H9 (cell line): ENCODE measurements at regions not wholly inside any gene's neighbourhood (a gene's known extent, or its start where the extent isn't known, plus 50 kb on each side); places are given as distances from the start of the nearest gene placed in this dataset.

Experiments used
- DNase-seq: peaks from one replicate; pipeline ENCODE4 v3.0.0-alpha.2; 2017
- H2AFZ ChIP-seq: one replicate; pipeline ENCODE4 v1.6.1; 2013; ENCODE audit warnings: mild to moderate bottlenecking, low read length, control low read depth, moderate library complexity
- H2AK5ac ChIP-seq: 2 replicates; pipeline ENCODE4 v1.6.1; 2013; ENCODE audit warnings: low read length, control low read depth, mixed read lengths; ENCODE audit not compliant: insufficient read length
- H2BK120ac ChIP-seq: one replicate; pipeline ENCODE4 v1.6.1; 2013; ENCODE audit warnings: low read depth, mild to moderate bottlenecking, low read length, control low read depth, inconsistent platforms; ENCODE audit not compliant: poor library complexity, severe bottlenecking
- H2BK12ac ChIP-seq: 2 replicates; pipeline ENCODE4 v1.6.1; 2013; ENCODE audit warnings: low read length, control low read depth, mixed read lengths, low read depth; ENCODE audit not compliant: insufficient read length
- H2BK15ac ChIP-seq: 2 replicates; pipeline ENCODE4 v1.6.1; 2013; ENCODE audit warnings: low read depth, low read length, control low read depth
- H2BK20ac ChIP-seq: one replicate; pipeline ENCODE4 v1.6.1; 2013; ENCODE audit warnings: low read depth, mild to moderate bottlenecking, low read length, control low read depth, inconsistent platforms; ENCODE audit not compliant: poor library complexity, severe bottlenecking
- H2BK5ac ChIP-seq: 2 replicates; pipeline ENCODE4 v1.6.1; 2013; ENCODE audit warnings: low read length, control low read depth, mixed read lengths; ENCODE audit not compliant: insufficient read length
- H3K14ac ChIP-seq: 2 replicates; pipeline ENCODE4 v1.6.1; 2013; ENCODE audit warnings: low read length, control low read depth; ENCODE audit not compliant: insufficient read depth
- H3K18ac ChIP-seq: 2 replicates; pipeline ENCODE4 v1.6.1; 2013; ENCODE audit warnings: low read depth, mild to moderate bottlenecking, mixed read lengths, low read length, control low read depth; ENCODE audit not compliant: insufficient read length
- H3K23ac ChIP-seq: 2 replicates; pipeline ENCODE4 v1.6.1; 2013; ENCODE audit warnings: low read length, control low read depth, mixed read lengths, low read depth; ENCODE audit not compliant: insufficient read length
- H3K23me2 ChIP-seq: 2 replicates; pipeline ENCODE4 v1.6.1; 2013; ENCODE audit warnings: low read depth, mild to moderate bottlenecking, mixed read lengths, low read length, control low read depth; ENCODE audit not compliant: insufficient read length, poor library complexity, severe bottlenecking
- H3K27ac ChIP-seq: 2 replicates; pipeline ENCODE4 v1.5.1; 2013; ENCODE audit warnings: low read length, control low read depth, mixed read lengths, low read depth; ENCODE audit not compliant: insufficient read length
- H3K27me3 ChIP-seq: 2 replicates; pipeline ENCODE4 v1.6.1; 2013; ENCODE audit warnings: low read length, control low read depth, inconsistent platforms; ENCODE audit not compliant: insufficient read depth
- H3K4ac ChIP-seq: 2 replicates; pipeline ENCODE4 v1.6.1; 2013; ENCODE audit warnings: low read depth, mild to moderate bottlenecking, control low read depth, inconsistent platforms, low read length, moderate library complexity
- H3K4me1 ChIP-seq: 2 replicates; pipeline ENCODE4 v1.6.1; 2013; ENCODE audit warnings: low read length, control low read depth, inconsistent platforms; ENCODE audit not compliant: insufficient read depth
- H3K4me2 ChIP-seq: 2 replicates; pipeline ENCODE4 v1.6.1; 2013; ENCODE audit warnings: low read length, control low read depth, mixed read lengths; ENCODE audit not compliant: insufficient read length, insufficient read depth
- H3K56ac ChIP-seq: 2 replicates; pipeline ENCODE4 v1.6.1; 2013; ENCODE audit warnings: low read depth, mild to moderate bottlenecking, mixed read lengths, low read length, control low read depth; ENCODE audit not compliant: insufficient read length
- H3K79me1 ChIP-seq: 2 replicates; pipeline ENCODE4 v1.6.1; 2013; ENCODE audit warnings: low read depth, mild to moderate bottlenecking, moderate library complexity, low read length, control low read depth, inconsistent platforms; ENCODE audit not compliant: insufficient read depth, poor library complexity, severe bottlenecking
- H3K79me2 ChIP-seq: 2 replicates; pipeline ENCODE4 v1.6.1; 2013; ENCODE audit warnings: low read length, control low read depth, inconsistent platforms; ENCODE audit not compliant: insufficient read depth
- H3K9ac ChIP-seq: 2 replicates; pipeline ENCODE4 v1.6.1; 2013; ENCODE audit warnings: low read length, control low read depth, mixed read lengths; ENCODE audit not compliant: insufficient read length; ENCODE audit errors: extremely low read depth
- H3K9me3 ChIP-seq: one replicate; pipeline ENCODE4 v1.6.1; 2013; ENCODE audit warnings: low read depth, low read length, inconsistent platforms; ENCODE audit not compliant: control insufficient read depth
- H3T11ph ChIP-seq: one replicate; pipeline ENCODE4 v1.6.1; 2013; ENCODE audit warnings: mild to moderate bottlenecking, low read length, control low read depth, inconsistent platforms
- H4K20me1 ChIP-seq: one replicate; pipeline ENCODE4 v1.6.1; 2013; ENCODE audit not compliant: control insufficient read depth, insufficient read length, insufficient read depth
- H4K5ac ChIP-seq: 2 replicates; pipeline ENCODE4 v1.6.1; 2013; ENCODE audit warnings: low read depth, mild to moderate bottlenecking, mixed read lengths, low read length, control low read depth; ENCODE audit not compliant: insufficient read length
- H4K8ac ChIP-seq: replicated peaks from 2 replicates; pipeline ENCODE4 v1.6.1; 2013; ENCODE audit warnings: low read length, control low read depth, mixed read lengths, low read depth; ENCODE audit not compliant: insufficient read length
- H4K91ac ChIP-seq: 2 replicates; pipeline ENCODE4 v1.6.1; 2013; ENCODE audit warnings: low read depth, mild to moderate bottlenecking, moderate library complexity, mixed read lengths, low read length, control low read depth; ENCODE audit not compliant: insufficient read length
- H3K27ac Mint-ChIP-seq, 3 experiments: 2 replicates in 2 of 3; 3 replicates in 1 of 3; pipeline ENCODE4 v1.8.0; 2020 to 2021; ENCODE audit warnings: mixed read lengths in 3 of 3, mild to moderate bottlenecking in 1 of 3, moderate library complexity in 1 of 3
- H3K27me3 Mint-ChIP-seq: 2 replicates; pipeline ENCODE4 v1.8.0; 2021; ENCODE audit warnings: low read depth, mild to moderate bottlenecking, moderate library complexity, mixed read lengths
- H3K36me3 Mint-ChIP-seq, 3 experiments: 2 replicates in 2 of 3; 3 replicates in 1 of 3; pipeline ENCODE4 v1.8.0; 2020 to 2021; ENCODE audit warnings: low read depth in 3 of 3, mixed read lengths in 3 of 3; ENCODE audit not compliant: insufficient read depth in 1 of 3
- H3K4me1 Mint-ChIP-seq, 2 experiments: 2 replicates each; pipeline ENCODE4 v1.8.0; 2020; ENCODE audit warnings: mixed read lengths in 2 of 2
- H3K4me3 Mint-ChIP-seq, 2 experiments: 2 replicates in 1 of 2; 3 replicates in 1 of 2; pipeline ENCODE4 v1.8.0; 2020 to 2021; ENCODE audit warnings: mild to moderate bottlenecking in 2 of 2, mixed read lengths in 2 of 2, moderate library complexity in 1 of 2
- H3K9me3 Mint-ChIP-seq, 2 experiments: 2 replicates in 1 of 2; 3 replicates in 1 of 2; pipeline ENCODE4 v1.8.0; 2020; ENCODE audit warnings: mild to moderate bottlenecking in 2 of 2, mixed read lengths in 2 of 2, moderate library complexity in 1 of 2
- WGBS: extraction: QIAGEN DNeasy Blood & Tissue Kit; methylation state at CpG from one replicate; pipeline ENCODE4 v1.1.7; 2013; ENCODE audit warnings: missing lambda C conversion rate, low lambda C conversion rate, mixed read lengths; ENCODE audit not compliant: insufficient read length; ENCODE audit errors: extremely low coverage; 5-methylcytosine and 5-hydroxymethylcytosine counted together
- TF ChIP-seq, protein P1 (sequence below): fragments of 200-600 bp; sonication (generic); conservative IDR thresholded peaks from 3 replicates; pipeline ENCODE4 v1.8.0; 2021; ENCODE audit warnings: antibody characterized with exemption, mild to moderate bottlenecking

GRCh38 chr18:44098551-44099098 lies 582.1 kb upstream of the SETBP1 start:
- Histone ChIP-seq H3K79me1 (no peaks in the 10 kb centered on the region), H2BK12ac (no peak overlapping the region), H3K14ac (no peak overlapping the region), H3K23me2 (no peaks in the 10 kb centered on the region), H2BK15ac (no peak overlapping the region), H3K4me2 (no peak overlapping the region), H3K9me3 (no peaks in the 10 kb centered on the region), H4K91ac (no peak overlapping the region), H3K79me2 (no peaks in the 10 kb centered on the region), H3K27me3 (no peaks in the 10 kb centered on the region), H3K56ac (no peak overlapping the region), H2AFZ (no peak overlapping the region), H3T11ph (no peak overlapping the region), H3K27ac (no peak overlapping the region), H3K18ac (no peak overlapping the region), H4K8ac (no peak overlapping the region), H2BK20ac (no peak overlapping the region), H2AK5ac (no peak overlapping the region), H3K4me1 (no peaks in the 10 kb centered on the region), H3K23ac (no peak overlapping the region), H3K4ac (no peak overlapping the region), H3K9ac (no peak overlapping the region), H4K5ac (no peak overlapping the region), H2BK120ac (no peak overlapping the region), H2BK5ac (no peak overlapping the region), H4K20me1 (no peaks in the 10 kb centered on the region)
- Mint-ChIP-seq H3K27ac (no peak overlapping the region; a peak in 1 of 7 replicates), H3K36me3 (peaks cover 2 to 19% (median 5%) of the 10 kb centered on the region in 3 experiments; a peak in 6 of 7 replicates), H3K27me3 (no peaks in the 10 kb centered on the region; the same call in 1 of the 2 replicates), H3K9me3 (peaks cover 13 to 20% of the 10 kb centered on the region in 2 experiments; a peak in 3 of 5 replicates), H3K4me1 (peaks cover 8 to 13% of the 10 kb centered on the region in 2 experiments), H3K4me3 (no peak overlapping the region)
- WGBS = no CpG with 5 or more reads among the region's 4 CpGs
- peak; percentile 69 for DNase-seq
- TF ChIP-seq, protein P1, sequence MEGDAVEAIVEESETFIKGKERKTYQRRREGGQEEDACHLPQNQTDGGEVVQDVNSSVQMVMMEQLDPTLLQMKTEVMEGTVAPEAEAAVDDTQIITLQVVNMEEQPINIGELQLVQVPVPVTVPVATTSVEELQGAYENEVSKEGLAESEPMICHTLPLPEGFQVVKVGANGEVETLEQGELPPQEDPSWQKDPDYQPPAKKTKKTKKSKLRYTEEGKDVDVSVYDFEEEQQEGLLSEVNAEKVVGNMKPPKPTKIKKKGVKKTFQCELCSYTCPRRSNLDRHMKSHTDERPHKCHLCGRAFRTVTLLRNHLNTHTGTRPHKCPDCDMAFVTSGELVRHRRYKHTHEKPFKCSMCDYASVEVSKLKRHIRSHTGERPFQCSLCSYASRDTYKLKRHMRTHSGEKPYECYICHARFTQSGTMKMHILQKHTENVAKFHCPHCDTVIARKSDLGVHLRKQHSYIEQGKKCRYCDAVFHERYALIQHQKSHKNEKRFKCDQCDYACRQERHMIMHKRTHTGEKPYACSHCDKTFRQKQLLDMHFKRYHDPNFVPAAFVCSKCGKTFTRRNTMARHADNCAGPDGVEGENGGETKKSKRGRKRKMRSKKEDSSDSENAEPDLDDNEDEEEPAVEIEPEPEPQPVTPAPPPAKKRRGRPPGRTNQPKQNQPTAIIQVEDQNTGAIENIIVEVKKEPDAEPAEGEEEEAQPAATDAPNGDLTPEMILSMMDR = peak; percentile 68
